Osteoblast (primary cell): ENCODE measurements at regions not wholly inside any gene's neighbourhood (a gene's known extent, or its start where the extent isn't known, plus 50 kb on each side); places are given as distances from the start of the nearest gene placed in this dataset.

Experiments used
- DNase-seq: peaks from one replicate; pipeline ENCODE4 v3.0.0; 2011; ENCODE audit warnings: low spot score, mixed read lengths; ENCODE audit not compliant: insufficient read length; ENCODE audit errors: missing footprints
- H2AFZ ChIP-seq: 2 replicates; pipeline ENCODE4 v1.6.0; 2011; ENCODE audit warnings: mild to moderate bottlenecking, low read length
- H3K27ac ChIP-seq: 2 replicates; pipeline ENCODE4 v1.5.1; 2011; ENCODE audit warnings: mild to moderate bottlenecking, low read depth, low read length, moderate library complexity
- H3K27me3 ChIP-seq: 2 replicates; pipeline ENCODE4 v1.6.0; 2012; ENCODE audit warnings: mild to moderate bottlenecking, control low read depth, inconsistent platforms, low read length, moderate library complexity; ENCODE audit not compliant: insufficient read depth
- H3K36me3 ChIP-seq: 2 replicates; pipeline ENCODE4 v1.5.1; 2011; ENCODE audit warnings: mild to moderate bottlenecking, low read length, control low read depth, moderate library complexity; ENCODE audit not compliant: insufficient read depth
- H3K4me1 ChIP-seq: 2 replicates; pipeline ENCODE4 v1.5.1; 2011; ENCODE audit warnings: mild to moderate bottlenecking, low read length, control low read depth, moderate library complexity; ENCODE audit not compliant: insufficient read depth
- H3K4me2 ChIP-seq: 2 replicates; pipeline ENCODE4 v1.6.0; 2011; ENCODE audit warnings: mild to moderate bottlenecking, low read length; ENCODE audit not compliant: insufficient read depth
- H3K4me3 ChIP-seq: fragments of 200-600 bp; sonication (generic); 3 replicates; pipeline ENCODE4 v1.5.1; 2012; ENCODE audit warnings: mild to moderate bottlenecking, low read length, inconsistent platforms; ENCODE audit not compliant: insufficient read depth
- H3K79me2 ChIP-seq: 2 replicates; pipeline ENCODE4 v1.6.0; 2012; ENCODE audit warnings: mild to moderate bottlenecking, low read length, control low read depth, inconsistent platforms; ENCODE audit not compliant: insufficient read depth
- H3K9me3 ChIP-seq: 2 replicates; pipeline ENCODE4 v1.5.1; 2011; ENCODE audit warnings: low read depth, low read length, control low read depth
- H4K20me1 ChIP-seq: 2 replicates; pipeline ENCODE4 v1.6.0; 2012; ENCODE audit warnings: mild to moderate bottlenecking, low read length, control low read depth; ENCODE audit not compliant: insufficient read depth
- CTCF ChIP-seq: IDR thresholded peaks from 2 replicates; pipeline ENCODE4 v1.5.1; 2011; ENCODE audit warnings: mild to moderate bottlenecking, low read depth, low read length, moderate library complexity; ENCODE audit errors: extremely low read depth

GRCh38 chr6:90442366-90442765, 144.5 kb downstream of the MAP3K7 start:
- Histone ChIP-seq H3K4me3 (no peak overlapping the region), H3K36me3 (no peaks in the 10 kb centered on the region), H3K4me2 (no peak overlapping the region), H2AFZ (no peak overlapping the region), H3K79me2 (no peaks in the 10 kb centered on the region), H3K27ac (no peak overlapping the region), H3K27me3 (peaks cover 30% of the 10 kb centered on the region), H4K20me1 (no peaks in the 10 kb centered on the region), H3K4me1 (no peaks in the 10 kb centered on the region), H3K9me3 (no peaks in the 10 kb centered on the region)
- no peak for DNase-seq
- no peak for TF ChIP-seq CTCF

DNA sequence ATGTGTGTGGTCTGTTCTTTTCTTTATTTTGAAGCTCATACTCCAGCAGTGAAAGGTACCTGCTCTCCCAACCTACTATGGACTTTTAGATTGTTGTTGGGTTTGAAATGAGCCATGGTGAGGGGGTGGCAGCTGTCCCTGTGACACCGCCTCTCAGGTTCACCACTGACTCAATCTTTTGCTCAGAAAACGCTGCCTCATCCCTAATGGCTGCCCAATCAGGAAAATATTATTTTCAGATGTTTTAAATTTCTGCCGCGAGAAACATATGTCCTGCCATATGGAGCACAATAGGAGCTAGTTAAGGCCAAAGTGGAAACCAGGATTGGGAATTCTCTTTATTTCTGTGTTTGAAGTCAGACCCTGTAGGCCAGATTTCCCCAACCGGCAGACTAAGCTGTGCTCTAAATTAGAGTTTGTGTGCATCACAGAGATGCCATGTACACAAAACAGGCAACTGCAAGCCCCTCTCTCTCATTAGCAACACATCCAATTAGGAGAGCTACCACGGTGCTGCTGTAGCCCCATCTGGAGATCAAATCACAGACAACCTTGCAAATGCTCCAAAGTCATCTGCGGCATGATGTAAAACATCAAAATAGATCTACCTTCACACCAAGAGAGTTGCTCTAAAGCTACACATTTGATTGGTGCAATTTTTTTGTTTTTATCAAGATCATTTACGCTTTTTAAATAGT, 144.1 kb upstream of the BACH2 start:
- DNase-seq = no peak
- Histone ChIP-seq H3K9me3 (no peaks in the 10 kb centered on the region), H3K4me2 (no peak overlapping the region), H3K4me1 (no peaks in the 10 kb centered on the region), H2AFZ (no peak overlapping the region), H3K27me3 (peaks cover 29% of the 10 kb centered on the region), H4K20me1 (no peaks in the 10 kb centered on the region), H3K27ac (no peak overlapping the region), H3K36me3 (no peaks in the 10 kb centered on the region), H3K79me2 (no peaks in the 10 kb centered on the region), H3K4me3 (no peak overlapping the region)
- no peak for TF ChIP-seq CTCF

DNA sequence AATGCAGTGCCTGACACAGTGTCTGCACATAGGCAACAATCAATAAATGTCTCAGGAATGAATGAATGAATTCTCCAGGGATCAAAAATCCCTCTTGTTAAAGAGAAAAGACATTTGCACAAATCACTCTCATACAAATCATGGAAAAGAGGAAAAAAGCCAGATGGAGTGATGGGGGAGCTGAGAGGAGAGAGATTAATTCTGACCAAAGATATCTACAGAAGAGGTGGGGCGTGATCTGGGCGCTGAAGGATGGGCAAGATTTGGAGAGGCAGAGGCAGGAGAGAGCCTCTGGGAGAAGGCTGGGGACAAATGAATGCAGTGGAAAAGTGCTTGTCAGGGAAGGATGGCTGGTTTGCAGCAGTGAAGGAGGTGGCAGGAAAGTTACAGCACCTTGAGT, 142.9 kb upstream of the BACH2 start:
- Histone ChIP-seq H4K20me1 (no peaks in the 10 kb centered on the region), H3K27me3 (peaks cover 20% of the 10 kb centered on the region), H3K4me3 (no peak overlapping the region), H2AFZ (no peak overlapping the region), H3K27ac (no peak overlapping the region), H3K36me3 (no peaks in the 10 kb centered on the region), H3K4me2 (no peak overlapping the region), H3K4me1 (no peaks in the 10 kb centered on the region), H3K79me2 (no peaks in the 10 kb centered on the region), H3K9me3 (no peaks in the 10 kb centered on the region)
- DNase-seq = no peak
- TF ChIP-seq CTCF = no peak

DNA sequence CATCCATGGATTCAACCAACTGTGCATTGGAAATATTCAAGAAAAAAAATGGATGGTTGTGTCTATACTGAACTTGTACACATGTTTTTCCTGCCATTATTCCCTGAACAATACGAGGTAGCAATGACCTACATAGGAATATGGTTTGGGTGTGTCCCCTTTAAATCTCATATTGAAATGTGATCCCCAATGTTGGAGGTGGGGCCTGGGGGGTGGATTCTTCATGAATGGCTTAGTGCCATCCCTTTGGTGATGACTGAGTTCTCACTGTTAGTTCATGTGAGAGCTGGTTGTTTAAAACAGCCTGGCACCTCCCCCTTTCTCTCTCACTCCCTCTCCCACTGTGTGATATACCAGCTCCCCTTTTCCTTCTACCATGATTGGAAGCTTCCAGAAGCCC, 139.8 kb upstream of the BACH2 start:
- Histone ChIP-seq H3K36me3 (no peaks in the 10 kb centered on the region), H3K4me3 (no peak overlapping the region), H3K79me2 (no peaks in the 10 kb centered on the region), H3K27me3 (peaks cover 17% of the 10 kb centered on the region), H3K4me2 (no peak overlapping the region), H2AFZ (no peak overlapping the region), H3K4me1 (no peaks in the 10 kb centered on the region), H3K27ac (no peak overlapping the region), H3K9me3 (no peaks in the 10 kb centered on the region), H4K20me1 (no peaks in the 10 kb centered on the region)
- no peak for TF ChIP-seq CTCF
- DNase-seq = no peak
